ENCODE measurements at regions not wholly inside any gene's neighbourhood (a gene's known extent, or its start where the extent isn't known, plus 50 kb on each side); places are given as distances from the start of the nearest gene placed in this dataset.

- DNase-seq (ENCODE audit: low spot score) = no peak
- H3K27me3 ChIP-seq (ENCODE audit: control insufficient read depth in 3 of 3, insufficient read depth in 3 of 3, low read depth in 1 of 3, low read length in 3 of 3) = no peaks in the 10 kb centered on the region
Observed at GRCh38 chr20:11246251-11246775, 572.5 kb upstream of the JAG1 start.

GRCh38 chr20:11247046-11248010 is 573.5 kb upstream of the JAG1 start:
- H3K79me1 ChIP-seq (ENCODE audit: low read depth, low read length) = no peaks in the 10 kb centered on the region
- H3K4me3 ChIP-seq (ENCODE audit: low read length in 2 of 2) = no peak overlapping the region
- no peak overlapping the region for H2BK12ac ChIP-seq (ENCODE audit: low read length)
- peaks cover 26 to 33% of the 10 kb centered on the region in 2 donors for H3K4me1 ChIP-seq (ENCODE audit: control insufficient read depth in 2 of 2, insufficient read depth in 1 of 2, low read depth in 1 of 2, low read length in 2 of 2)
- no peak overlapping the region for H2BK5ac ChIP-seq (ENCODE audit: low read length)
- H3K23ac ChIP-seq (ENCODE audit: low read depth, low read length, poor library complexity) = no peak overlapping the region
- H3K27ac ChIP-seq (replicated peaks; ENCODE audit: low read length) = peak overlapping the region; percentile 84
- H2BK15ac ChIP-seq (ENCODE audit: low read length) = no peak overlapping the region
- WGBS, 2 donors (ENCODE audit: extremely low coverage in 2 of 2, insufficient read length in 2 of 2, insufficient replicate concordance in 1 of 2) = no CpG with 5 or more reads among the region's 11 CpGs
- no peak overlapping the region for H3K9ac ChIP-seq (ENCODE audit: low read depth, low read length, poor library complexity)
- H3K9me3 ChIP-seq (replicated peaks in 1 of 2; ENCODE audit: control insufficient read depth in 2 of 2, insufficient read depth in 1 of 2, low read depth in 1 of 2, low read length in 2 of 2) = no peaks in the 10 kb centered on the region
- no peak overlapping the region for H3K18ac ChIP-seq (ENCODE audit: low read length)
- H3K27me3 ChIP-seq (ENCODE audit: control insufficient read depth in 3 of 3, insufficient read depth in 3 of 3, low read depth in 1 of 3, low read length in 3 of 3) = no peaks in the 10 kb centered on the region
- H4K91ac ChIP-seq (ENCODE audit: low read depth, low read length, poor library complexity) = no peak overlapping the region
- no peak overlapping the region for H3K4ac ChIP-seq (ENCODE audit: low read length)
- no peak for DNase-seq (ENCODE audit: low spot score)
- no peak overlapping the region for H4K8ac ChIP-seq (ENCODE audit: low read depth, low read length)
- H2AFZ ChIP-seq (ENCODE audit: low read length) = peak overlapping the region; percentile 5
- H2BK120ac ChIP-seq (ENCODE audit: low read depth, low read length) = no peak overlapping the region
- H3K4me2 ChIP-seq (ENCODE audit: insufficient read depth, low read length, poor library complexity, severe bottlenecking) = peak overlapping the region; percentile 19
- H3K36me3 ChIP-seq (replicated peaks in 1 of 2; ENCODE audit: control insufficient read depth in 2 of 2, insufficient read depth in 2 of 2, low read length in 2 of 2) = no peaks in the 10 kb centered on the region
- no peak overlapping the region for H3K14ac ChIP-seq (ENCODE audit: low read length)
- H2AK5ac ChIP-seq (ENCODE audit: low read depth, low read length) = no peak overlapping the region

More at GRCh38 chr20:11246251-11246775, 572.5 kb upstream of the JAG1 start:
- Histone ChIP-seq H3K36me3 (replicated peaks in 1 of 2; ENCODE audit: control insufficient read depth in 2 of 2, insufficient read depth in 2 of 2, low read length in 2 of 2) (no peaks in the 10 kb centered on the region), H2AFZ (ENCODE audit: low read length) (no peak overlapping the region), H2BK120ac (ENCODE audit: low read depth, low read length) (no peak overlapping the region), H3K4me3 (ENCODE audit: low read length in 2 of 2) (no peak overlapping the region), H3K4me2 (ENCODE audit: insufficient read depth, low read length, poor library complexity, severe bottlenecking) (no peak overlapping the region), H3K23ac (ENCODE audit: low read depth, low read length, poor library complexity) (no peak overlapping the region), H3K79me1 (ENCODE audit: low read depth, low read length) (no peaks in the 10 kb centered on the region), H2BK5ac (ENCODE audit: low read length) (no peak overlapping the region), H3K18ac (ENCODE audit: low read length) (no peak overlapping the region), H3K9ac (ENCODE audit: low read depth, low read length, poor library complexity) (no peak overlapping the region), H4K91ac (ENCODE audit: low read depth, low read length, poor library complexity) (no peak overlapping the region), H3K14ac (ENCODE audit: low read length) (no peak overlapping the region), H3K9me3 (replicated peaks in 1 of 2; ENCODE audit: control insufficient read depth in 2 of 2, insufficient read depth in 1 of 2, low read depth in 1 of 2, low read length in 2 of 2) (no peaks in the 10 kb centered on the region), H2BK15ac (ENCODE audit: low read length) (no peak overlapping the region), H3K4me1 (ENCODE audit: control insufficient read depth in 2 of 2, insufficient read depth in 1 of 2, low read depth in 1 of 2, low read length in 2 of 2) (peaks cover 26 to 33% of the 10 kb centered on the region in 2 donors), H3K27ac (replicated peaks; ENCODE audit: low read length) (no peak overlapping the region), H3K4ac (ENCODE audit: low read length) (no peak overlapping the region), H2AK5ac (ENCODE audit: low read depth, low read length) (no peak overlapping the region), H4K8ac (ENCODE audit: low read depth, low read length) (no peak overlapping the region), H2BK12ac (ENCODE audit: low read length) (peak overlapping the region; percentile 25)
- no CpG with 5 or more reads among the region's 5 CpGs for WGBS, 2 donors (ENCODE audit: extremely low coverage in 2 of 2, insufficient read length in 2 of 2, insufficient replicate concordance in 1 of 2)

DNA sequence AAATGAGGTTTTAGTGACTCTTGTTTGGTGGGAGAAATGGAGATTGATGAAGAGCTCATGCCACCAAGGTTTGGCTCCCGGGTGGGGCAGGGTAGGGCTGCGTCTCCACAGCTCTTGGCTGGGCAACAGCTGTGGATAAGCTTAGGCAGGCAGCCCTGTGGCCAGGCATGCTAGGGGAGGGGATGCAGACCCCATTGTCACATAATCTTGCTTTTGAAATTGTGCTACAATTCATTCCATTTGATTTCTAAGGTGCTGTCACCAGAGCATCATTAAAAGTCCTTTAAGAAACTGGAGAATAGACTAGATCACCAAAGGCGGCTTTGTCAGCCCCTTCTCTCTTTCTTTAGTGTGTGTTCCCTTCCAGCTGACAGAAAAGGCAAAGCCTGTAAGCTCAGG is 574.2 kb upstream of the JAG1 start:
- Histone ChIP-seq H3K4ac (ENCODE audit: low read length) (no peak overlapping the region), H3K4me1 (ENCODE audit: control insufficient read depth in 2 of 2, insufficient read depth in 1 of 2, low read depth in 1 of 2, low read length in 2 of 2) (peaks cover 26 to 33% of the 10 kb centered on the region in 2 donors), H3K18ac (ENCODE audit: low read length) (no peak overlapping the region), H2AFZ (ENCODE audit: low read length) (peak overlapping the region; percentile 5), H3K9ac (ENCODE audit: low read depth, low read length, poor library complexity) (no peak overlapping the region), H2BK12ac (ENCODE audit: low read length) (no peak overlapping the region), H3K27me3 (ENCODE audit: control insufficient read depth in 3 of 3, insufficient read depth in 3 of 3, low read depth in 1 of 3, low read length in 3 of 3) (no peaks in the 10 kb centered on the region), H4K8ac (ENCODE audit: low read depth, low read length) (no peak overlapping the region), H3K4me3 (ENCODE audit: low read length in 2 of 2) (no peak overlapping the region), H3K27ac (replicated peaks; ENCODE audit: low read length) (peak overlapping the region; percentile 84), H4K91ac (ENCODE audit: low read depth, low read length, poor library complexity) (no peak overlapping the region), H3K14ac (ENCODE audit: low read length) (no peak overlapping the region), H3K79me1 (ENCODE audit: low read depth, low read length) (no peaks in the 10 kb centered on the region), H2BK120ac (ENCODE audit: low read depth, low read length) (no peak overlapping the region), H3K23ac (ENCODE audit: low read depth, low read length, poor library complexity) (no peak overlapping the region), H3K9me3 (replicated peaks in 1 of 2; ENCODE audit: control insufficient read depth in 2 of 2, insufficient read depth in 1 of 2, low read depth in 1 of 2, low read length in 2 of 2) (no peaks in the 10 kb centered on the region), H3K4me2 (ENCODE audit: insufficient read depth, low read length, poor library complexity, severe bottlenecking) (no peak overlapping the region), H2BK15ac (ENCODE audit: low read length) (no peak overlapping the region), H3K36me3 (replicated peaks in 1 of 2; ENCODE audit: control insufficient read depth in 2 of 2, insufficient read depth in 2 of 2, low read length in 2 of 2) (no peaks in the 10 kb centered on the region), H2AK5ac (ENCODE audit: low read depth, low read length) (no peak overlapping the region), H2BK5ac (ENCODE audit: low read length) (no peak overlapping the region)
- DNase-seq (ENCODE audit: low spot score) = peak; percentile 76
- no CpG with 5 or more reads among the region's 3 CpGs for WGBS, 2 donors (ENCODE audit: extremely low coverage in 2 of 2, insufficient read length in 2 of 2, insufficient replicate concordance in 1 of 2)

Measured in neuronal stem cell (in vitro differentiated cells).